HEK293 (cell line): ENCODE measurements at regions not wholly inside any gene's neighbourhood (a gene's known extent, or its start where the extent isn't known, plus 50 kb on each side); places are given as distances from the start of the nearest gene placed in this dataset.

Experiments used
- CTCF ChIP-seq: fragments of 450-650 bp; formaldehyde crosslinking; IDR thresholded peaks from 2 replicates; pipeline ENCODE4 v1.5.1; 2016; ENCODE audit warnings: missing biosample characterization, missing genetic modification characterization
- GLIS2 ChIP-seq: fragments of 450-650 bp; formaldehyde crosslinking; IDR thresholded peaks from 2 replicates; pipeline ENCODE4 v1.5.1; 2016; ENCODE audit warnings: missing biosample characterization, missing genetic modification characterization
- MZF1 ChIP-seq: fragments of 450-650 bp; formaldehyde crosslinking; IDR thresholded peaks from 2 replicates; pipeline ENCODE4 v1.5.1; 2017; ENCODE audit warnings: missing biosample characterization, missing genetic modification characterization, borderline replicate concordance
- PATZ1 ChIP-seq: fragments of 450-650 bp; formaldehyde crosslinking; IDR thresholded peaks from 2 replicates; pipeline ENCODE4 v1.5.1; 2016; ENCODE audit warnings: missing biosample characterization, missing genetic modification characterization
- REST ChIP-seq: fragments of 450-650 bp; formaldehyde crosslinking; IDR thresholded peaks from 2 replicates; pipeline ENCODE4 v1.5.1; 2016; ENCODE audit warnings: missing biosample characterization, missing genetic modification characterization
- ZBTB8A ChIP-seq: fragments of 450-650 bp; formaldehyde crosslinking; IDR thresholded peaks from 2 replicates; pipeline ENCODE4 v1.5.1; 2016; ENCODE audit warnings: missing biosample characterization, missing genetic modification characterization
- ZFP3 ChIP-seq: fragments of 450-650 bp; formaldehyde crosslinking; IDR thresholded peaks from 2 replicates; pipeline ENCODE4 v1.5.1; 2016; ENCODE audit warnings: low read depth, missing biosample characterization, missing genetic modification characterization
- ZNF140 ChIP-seq: fragments of 450-650 bp; formaldehyde crosslinking; IDR thresholded peaks from 2 replicates; pipeline ENCODE4 v1.5.1; 2016; ENCODE audit warnings: missing biosample characterization, missing genetic modification characterization
- ZNF280D ChIP-seq: fragments of 450-650 bp; formaldehyde crosslinking; IDR thresholded peaks from 2 replicates; pipeline ENCODE4 v1.5.1; 2016; ENCODE audit warnings: missing biosample characterization, missing genetic modification characterization

GRCh38 chr18:41886126-41886807 lies 68.8 kb upstream of the PIK3C3 start:
- TF ChIP-seq CTCF (tag by site-specific recombination), result no peak
- no peak for TF ChIP-seq ZNF280D (tag by site-specific recombination)
- no peak for TF ChIP-seq REST (tag by site-specific recombination)
- TF ChIP-seq ZBTB8A (tag by site-specific recombination), result no peak
- TF ChIP-seq ZNF140 (tag by site-specific recombination), result no peak
- no peak for TF ChIP-seq PATZ1
- TF ChIP-seq GLIS2 (tag by site-specific recombination), result no peak
- no peak for TF ChIP-seq MZF1 (tag by site-specific recombination)
- no peak for TF ChIP-seq ZFP3
